HepG2 (cell line): ENCODE measurements at regions not wholly inside any gene's neighbourhood (a gene's known extent, or its start where the extent isn't known, plus 50 kb on each side); places are given as distances from the start of the nearest gene placed in this dataset.

Experiments
- ATAC-seq: fragments of 200-7000 bp; cut with Tn5 transposase; 3 replicates; pipeline ENCODE4 v1.9.1; 2020; ENCODE audit warnings: mild to moderate bottlenecking, moderate library complexity
- BruUV-seq: library from RNA; stranded (reverse); fragments of 400-500 nt; replicated peaks from 2 replicates; lab custom pipeline; 2021; lab: Mats Ljungman, UMichigan
- CTCF ChIA-PET: fragments of 300-600 bp; formaldehyde crosslinking; extraction: SDS; loops from one replicate; lab custom pipeline; 2021; ENCODE audit warnings: low total read pairs, inconsistent platforms, low intra/inter-chr PET ratio; lab: Yijun Ruan, JAX
- POLR2A ChIA-PET: fragments of 350-600 bp; sonication (Branson Sonifier 250); formaldehyde crosslinking; loops from one replicate; lab custom pipeline; 2020; ENCODE audit warnings: antibody characterized with exemption, inconsistent platforms; lab: Yijun Ruan, JAX
- DNase-seq: peaks from one replicate; pipeline ENCODE4 v3.0.0-alpha.2; 2015; ENCODE audit warnings: low spot score
- FAIRE-seq: peaks from 3 replicates; lab custom pipeline; 2011; peaks lifted over from hg19 to GRCh38; lab: Jason Lieb, UNC
- H2AFZ ChIP-seq: one replicate; pipeline ENCODE4 v1.6.1; 2011; ENCODE audit warnings: low read length, inconsistent platforms
- H3K27ac ChIP-seq: fragments of 300-600 bp; 3 replicates; pipeline ENCODE4 v1.8.0; 2011; ENCODE audit warnings: mixed run types, mild to moderate bottlenecking, mixed read lengths, low read length, inconsistent platforms; ENCODE audit not compliant: insufficient read depth; ENCODE audit errors: extremely low read length
- H3K27me3 ChIP-seq, 2 experiments: fragments of 200-600 bp in 1 of 2; 2 replicates in 1 of 2; 3 replicates in 1 of 2; pipeline versions ENCODE4 v1.6.0 to v1.8.0; 2011; ENCODE audit warnings: low read length in 2 of 2, mild to moderate bottlenecking in 2 of 2, moderate library complexity in 2 of 2, inconsistent platforms in 1 of 2; ENCODE audit not compliant: insufficient read depth in 2 of 2, control insufficient read depth in 1 of 2
- H3K36me3 ChIP-seq, 2 experiments: fragments of 200-600 bp in 1 of 2; replicated peaks in 1 of 2; 2 replicates in 1 of 2; 3 replicates in 1 of 2; pipeline versions ENCODE4 v1.5.1 to v1.8.0; 2011; ENCODE audit warnings: low read length in 2 of 2, inconsistent platforms in 1 of 2; ENCODE audit not compliant: insufficient read depth in 2 of 2, control insufficient read depth in 1 of 2
- H3K4me1 ChIP-seq: 2 replicates; pipeline ENCODE4 v1.5.1; 2012; ENCODE audit warnings: low read length, inconsistent platforms; ENCODE audit not compliant: insufficient read depth
- H3K4me2 ChIP-seq: 2 replicates; pipeline ENCODE4 v1.6.0; 2011; ENCODE audit warnings: low read depth, low read length, inconsistent platforms
- H3K4me3 ChIP-seq, 3 experiments: fragments of 200-600 bp in 1 of 3; sonication (generic), shearing (Covaris generic) in 1 of 3; replicated peaks in 1 of 3; 2 replicates each; pipeline ENCODE4 v1.5.1; 2011 to 2016; ENCODE audit warnings: low read length in 3 of 3, inconsistent platforms in 2 of 3, low read depth in 2 of 3, mild to moderate bottlenecking in 2 of 3, control low read depth in 1 of 3, mixed read lengths in 1 of 3; ENCODE audit not compliant: insufficient read depth in 1 of 3
- H3K79me2 ChIP-seq: one replicate; pipeline ENCODE4 v1.6.1; 2011; ENCODE audit warnings: low read length, inconsistent platforms; ENCODE audit not compliant: insufficient read depth
- H3K9ac ChIP-seq: 2 replicates; pipeline ENCODE4 v1.6.0; 2011; ENCODE audit warnings: mild to moderate bottlenecking, low read depth, low read length, inconsistent platforms; ENCODE audit not compliant: insufficient read depth
- H3K9me3 ChIP-seq: 2 replicates; pipeline ENCODE4 v1.5.1; 2012; ENCODE audit warnings: mild to moderate bottlenecking, low read length
- H4K20me1 ChIP-seq: 2 replicates; pipeline ENCODE4 v1.6.0; 2011; ENCODE audit warnings: inconsistent platforms, mild to moderate bottlenecking, low read length, moderate library complexity; ENCODE audit not compliant: insufficient read depth
- BRF2 ChIP-seq: sonication (generic); formaldehyde crosslinking; IDR thresholded peaks from 2 replicates; pipeline ENCODE4 v1.8.1; 2022; ENCODE audit warnings: mild to moderate bottlenecking, missing genetic modification reagents
- FOXA3 ChIP-seq: IDR thresholded peaks from 2 replicates; pipeline ENCODE4 v1.6.1; 2016; ENCODE audit warnings: missing genetic modification reagents, missing compliant biosample characterization
- FOXC1 ChIP-seq: sonication (generic); formaldehyde crosslinking; IDR thresholded peaks from 2 replicates; pipeline ENCODE4 v1.8.0; 2022; ENCODE audit warnings: mild to moderate bottlenecking, missing genetic modification reagents, borderline replicate concordance
- GABPA ChIP-seq, 2 experiments: IDR thresholded peaks; 2 replicates each; pipeline ENCODE4 v1.6.1; 2011 to 2016; ENCODE audit warnings: low read depth in 2 of 2, low read length in 1 of 2, missing biosample characterization in 1 of 2, missing genetic modification characterization in 1 of 2
- KDM2A ChIP-seq: sonication (generic); formaldehyde crosslinking; IDR thresholded peaks from 2 replicates; pipeline ENCODE4 v1.4.0; 2020; ENCODE audit warnings: low read depth, missing genetic modification reagents, borderline replicate concordance
- NFYC ChIP-seq: IDR thresholded peaks from 2 replicates; pipeline ENCODE4 v1.6.1; 2016; ENCODE audit warnings: missing genetic modification reagents, missing compliant biosample characterization
- PLRG1 ChIP-seq: fragments of 450-650 bp; conservative IDR thresholded peaks from 2 replicates; pipeline ENCODE4 v1.6.1; 2016
- POLR2AphosphoS5 ChIP-seq: IDR thresholded peaks from 2 replicates; pipeline ENCODE4 v1.6.1; 2012; ENCODE audit warnings: low read depth, low read length
- SOX13 ChIP-seq, 3 experiments: fragments of 450-650 bp in 1 of 3; sonication (generic) in 1 of 3; formaldehyde crosslinking in 1 of 3; IDR thresholded peaks in 2 of 3; conservative IDR thresholded peaks in 1 of 3; 2 replicates each; pipeline versions ENCODE4 v1.5.0 to v1.6.1; 2016 to 2020; ENCODE audit warnings: antibody characterized with exemption in 1 of 3, mild to moderate bottlenecking in 1 of 3, missing compliant biosample characterization in 1 of 3, missing genetic modification reagents in 1 of 3, moderate library complexity in 1 of 3
- TFE3 ChIP-seq: IDR thresholded peaks from 2 replicates; pipeline ENCODE4 v1.6.1; 2016
- WIZ ChIP-seq: sonication (generic); formaldehyde crosslinking; IDR thresholded peaks from 2 replicates; pipeline ENCODE4 v1.5.1; 2020; ENCODE audit warnings: mild to moderate bottlenecking, missing genetic modification reagents
- ZNF18 ChIP-seq: sonication (generic); formaldehyde crosslinking; IDR thresholded peaks from 2 replicates; pipeline ENCODE4 v1.8.0; 2022; ENCODE audit warnings: mild to moderate bottlenecking, missing genetic modification reagents; ENCODE audit not compliant: insufficient replicate concordance
- ZNF337 ChIP-seq: sonication (generic); formaldehyde crosslinking; IDR thresholded peaks from 2 replicates; pipeline ENCODE4 v1.5.1; 2020; ENCODE audit warnings: missing genetic modification reagents, low read depth, mild to moderate bottlenecking, borderline replicate concordance
- ZNF605 ChIP-seq: sonication (generic); formaldehyde crosslinking; IDR thresholded peaks from 2 replicates; pipeline ENCODE4 v1.8.0; 2022; ENCODE audit warnings: mild to moderate bottlenecking, missing genetic modification reagents
- WGBS: methylation state at CpG from one replicate; pipeline ENCODE4 v1.1.6; 2017; ENCODE audit warnings: low lambda C conversion rate; 5-methylcytosine and 5-hydroxymethylcytosine counted together
- in situ Hi-C: cut with HindIII; loops from 2 replicates; pipeline ENCODE4 v1.10.0; 2017; ENCODE audit warnings: low pct_unique_long_range_greater_than_20kb; ENCODE audit not compliant: extremely low pct_ligation_motif_present
- intact Hi-C: fragments of 100-400 bp; cut with micrococcal nuclease; formaldehyde crosslinking; loops from one replicate; pipeline ENCODE4 v1.10.0; 2022; ENCODE audit not compliant: unreplicated experiment

- H3K36me3 ChIP-seq, result no peaks in the 10 kb centered on the region
- ATAC-seq (no peak), FAIRE-seq (no peak), DNase-seq (no peak)
- 14% methylated on average over 2 of the region's 5 CpGs for WGBS
- H3K4me3 ChIP-seq, result no peak overlapping the region
- in situ Hi-C loops (no loop called here), intact Hi-C loops (loop anchor here (1.0 kb wide), 1 partner anchor 26 kb away; no protein-coding TSS in a partner anchor)
- H3K9me3 ChIP-seq, result no peaks in the 10 kb centered on the region
- H3K79me2 ChIP-seq, result no peaks in the 10 kb centered on the region
- H2AFZ ChIP-seq, result no peak overlapping the region
- H4K20me1 ChIP-seq, result no peaks in the 10 kb centered on the region
- no peak overlapping the region for H3K27ac ChIP-seq
- no peak for TF ChIP-seq FOXC1 (CRISPR knock-in tag)
- TF ChIP-seq KDM2A (CRISPR knock-in tag), result no peak
- TF ChIP-seq POLR2AphosphoS5, result no peak
- TF ChIP-seq PLRG1, result no peak
- no peak for TF ChIP-seq BRF2 (CRISPR knock-in tag)
- CTCF ChIA-PET, result no interaction called here
- no TSS peak for BruUV-seq
- H3K9ac ChIP-seq, result no peak overlapping the region
- POLR2A ChIA-PET, result no interaction called here
- H3K4me1 ChIP-seq, result peaks cover 19% of the 10 kb centered on the region
- H3K27me3 ChIP-seq, result no peaks in the 10 kb centered on the region
- H3K4me2 ChIP-seq, result no peak overlapping the region
These were observed 91.6 kb upstream of the CBLB start for GRCh38 chr3:105960381-105960780.

GRCh38 chr3:105963161-105963560 is 94.3 kb upstream of the CBLB start:
- intact Hi-C loops (loop anchor here (2.0 kb wide), 1 partner anchor 94 kb away; the partner anchor contains the start of gene CBLB), in situ Hi-C loops (no loop called here)
- Histone ChIP-seq H2AFZ (no peak overlapping the region), H3K27me3 (0 out of 5 replicates have a peak, but pooled peaks cover 0 to 4% of the 10 kb centered on the region in 2 experiments), H3K27ac (peak overlapping the region; percentile 58), H3K4me1 (peaks cover 19% of the 10 kb centered on the region), H3K9me3 (no peaks in the 10 kb centered on the region), H3K9ac (no peak overlapping the region), H3K4me3 (no peak overlapping the region), H3K4me2 (peak overlapping the region; percentile 40; the same call in 1 of the 2 replicates), H3K36me3 (no peaks in the 10 kb centered on the region), H4K20me1 (no peaks in the 10 kb centered on the region), H3K79me2 (no peaks in the 10 kb centered on the region)
- 3% methylated on average over 1 of the region's 1 CpG for WGBS
- ATAC-seq (peak; percentile 18; the same call in 2 of the 3 replicates), DNase-seq (peak; percentile 4), FAIRE-seq (no peak)
- no TSS peak for BruUV-seq
- ChIA-PET CTCF (no interaction called here), POLR2A (interaction anchor here (1.3 kb wide), 1 partner anchor 95 kb away, joined by 12 read pairs; the partner anchor contains the start of gene CBLB)
- TF ChIP-seq ZNF337 (CRISPR knock-in tag) (no peak), TFE3 (no peak), NFYC (CRISPR knock-in tag) (no peak), ZNF605 (no peak), SOX13 (IDR thresholded peaks at IDR 0.05) (no peak), SOX13 (CRISPR knock-in tag; conservative IDR thresholded peaks at IDR 0.05 in 1 of 2, IDR thresholded peaks at IDR 0.05 in 1 of 2) (peak in 1 of 2 experiments; percentile 66; a peak in 2 of 4 replicates), ZNF18 (CRISPR knock-in tag) (peak; percentile 36), WIZ (CRISPR knock-in tag) (no peak), GABPA (IDR thresholded peaks at IDR 0.05; ENCODE audit: low read depth, low read length) (no peak), GABPA (CRISPR knock-in tag; IDR thresholded peaks at IDR 0.05; ENCODE audit: low read depth) (peak; percentile 67), FOXA3 (0 out of 2 replicates have a peak, but pooled peaks have one; percentile 8)
